Stimulated activated CD4-positive, alpha-beta T cell treated with anti-CD3 and anti-CD28 coated beads, Interleukin-2, amount 100 ng/mL, for 4 hours (primary cell): ENCODE measurements at regions not wholly inside any gene's neighbourhood (a gene's known extent, or its start where the extent isn't known, plus 50 kb on each side); places are given as distances from the start of the nearest gene placed in this dataset.
"Not testable (repeated sequence)": the region's sequence is repeated elsewhere in the genome, so short reads cannot be mapped to it uniquely, and the experiment has no call there.

Experiments
- DNase-seq: peaks from one replicate; pipeline ENCODE4 v3.0.0-alpha.2; 2020; ENCODE audit warnings: low read depth

DNA sequence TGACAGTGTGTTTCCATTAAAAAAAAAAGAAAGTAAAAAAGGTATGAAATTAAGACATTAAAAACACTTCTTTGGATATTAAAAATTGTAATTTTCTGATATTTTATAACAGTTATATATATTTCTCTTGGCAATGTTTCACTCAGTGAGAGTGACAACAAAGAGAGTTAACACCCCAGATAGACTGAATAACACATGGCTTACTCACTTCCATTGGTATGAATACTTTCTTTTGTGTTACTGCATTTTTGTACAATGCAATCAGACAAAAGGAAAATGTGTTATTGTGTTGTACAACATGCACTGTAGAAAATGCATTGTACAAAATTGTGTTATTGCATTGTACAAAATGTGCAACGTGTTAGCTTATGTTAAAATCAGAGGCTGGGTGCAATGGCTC lies 676.6 kb upstream of the AMELY start:
- not testable (repeated sequence) for DNase-seq

- no peak for DNase-seq
Observed at GRCh38 chrY:7562541-7562940, 651.0 kb upstream of the AMELY start.

- no peak for DNase-seq
Observed at GRCh38 chrY:7557675-7558074, 646.1 kb upstream of the AMELY start.

GRCh38 chrY:7555006-7555405 lies 643.5 kb upstream of the AMELY start:
- no peak for DNase-seq

DNA sequence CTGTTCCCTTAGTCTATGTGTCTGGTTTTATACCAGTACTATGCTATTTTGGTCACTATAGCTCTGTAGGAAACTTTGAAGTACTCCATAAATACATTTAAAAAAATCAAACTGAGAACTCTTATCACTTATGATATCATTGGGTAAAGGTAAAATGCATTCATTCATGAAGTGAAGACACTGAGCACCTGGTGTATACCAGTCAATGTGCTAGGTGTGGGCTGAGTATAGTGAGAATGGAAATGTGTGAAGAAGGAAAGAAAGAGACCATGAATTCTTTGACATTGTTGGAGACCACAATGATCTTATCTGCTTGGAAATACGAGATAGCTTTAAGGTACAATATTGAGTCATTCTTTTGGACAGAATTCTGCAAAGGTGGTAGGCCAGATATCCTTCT lies 633.5 kb upstream of the AMELY start:
- DNase-seq = no peak

DNA sequence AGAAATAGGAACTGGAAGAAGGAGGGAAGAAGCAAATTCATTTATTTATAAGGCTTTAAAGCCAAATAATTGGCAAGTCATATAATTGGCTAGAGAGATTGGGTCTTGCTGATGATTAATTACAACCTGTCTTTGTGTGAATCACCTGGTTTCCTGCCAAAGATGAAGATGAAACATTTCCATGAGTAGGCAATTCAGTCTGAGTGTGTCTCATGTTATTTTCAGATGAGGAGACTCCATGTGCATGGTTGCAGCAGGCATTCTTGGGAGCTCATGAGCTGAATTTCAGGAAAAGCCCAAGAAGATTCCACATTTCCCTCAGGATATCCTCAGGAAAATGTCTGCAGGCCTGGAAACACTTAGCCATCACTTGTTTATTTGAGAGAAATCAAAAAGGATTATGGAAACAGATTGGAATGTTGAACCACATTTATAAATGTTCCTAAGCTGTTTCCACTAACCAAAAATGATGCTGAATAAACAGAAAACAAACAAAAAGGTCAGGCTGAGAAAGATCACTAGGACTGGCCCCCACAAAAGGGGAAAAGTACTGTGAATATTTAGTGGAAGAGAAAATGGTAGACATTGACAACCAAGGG lies 632.7 kb upstream of the AMELY start:
- no peak for DNase-seq

DNA sequence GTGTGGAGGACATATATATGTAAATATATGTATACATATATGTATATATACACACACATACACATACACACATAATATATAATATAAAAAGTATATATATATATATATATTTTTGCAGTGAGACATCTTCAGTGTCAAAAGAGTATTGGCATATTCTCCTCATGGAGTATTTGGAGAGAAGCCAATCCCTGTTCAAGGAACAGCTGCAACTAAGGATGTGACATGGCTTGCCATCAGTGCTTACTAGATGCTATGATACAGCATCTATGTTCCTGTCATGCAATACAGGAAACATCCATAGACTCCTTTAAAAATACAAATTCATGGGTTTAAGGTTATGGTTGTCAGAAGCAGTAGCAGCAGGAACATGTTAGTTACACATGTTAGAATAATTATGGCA lies 632.0 kb upstream of the AMELY start:
- DNase-seq = no peak

DNA sequence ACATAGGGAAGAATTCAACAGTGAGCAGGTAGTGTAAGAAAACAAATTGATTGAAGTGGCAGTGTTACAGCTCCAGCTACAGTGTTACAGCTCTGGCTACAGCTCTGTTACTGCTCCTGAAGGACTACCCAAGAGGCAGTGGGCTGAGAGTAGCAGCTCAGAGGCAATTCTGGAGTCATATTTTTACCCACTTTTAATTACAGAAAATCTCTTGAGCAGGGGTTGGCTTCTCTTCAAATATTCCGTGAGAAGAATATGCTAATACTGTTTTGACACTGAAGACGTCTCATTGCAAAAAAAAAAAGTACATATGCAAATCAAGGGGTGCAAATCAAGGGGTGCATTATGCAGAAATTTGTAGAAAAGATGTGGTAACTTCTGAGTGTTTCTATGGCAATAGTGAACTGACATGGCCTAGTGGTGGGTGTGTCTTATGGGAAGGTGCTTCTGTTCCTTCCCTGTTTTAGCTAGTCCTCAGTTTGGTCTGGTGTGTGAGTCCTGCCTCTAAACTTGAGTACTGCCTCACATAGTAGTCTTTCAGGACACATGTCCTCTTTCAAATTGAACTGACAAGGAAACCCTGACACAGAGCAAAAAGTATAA lies 630.8 kb upstream of the AMELY start:
- DNase-seq = no peak

DNA sequence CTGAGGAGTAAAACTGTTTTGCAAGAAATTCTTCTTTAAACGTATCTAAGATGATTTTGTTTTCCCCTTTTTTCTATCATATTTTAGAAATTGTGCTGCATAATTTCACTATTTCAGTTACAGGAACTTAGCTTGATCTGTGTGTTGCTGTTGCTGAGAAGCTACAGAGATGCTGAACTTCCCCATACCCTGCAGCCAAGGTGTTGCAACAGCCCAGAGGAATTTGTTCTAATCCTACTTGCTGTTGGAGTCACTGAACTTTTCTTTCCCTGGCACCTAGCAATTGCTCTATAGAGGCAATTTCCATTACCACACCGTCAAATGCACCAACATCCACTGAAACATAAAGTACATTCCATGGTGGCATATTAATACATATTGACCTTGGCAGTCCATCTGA lies 617.8 kb upstream of the AMELY start:
- no peak for DNase-seq

- not testable (repeated sequence) for DNase-seq
Observed at GRCh38 chrY:7527568-7527967, 616.0 kb upstream of the AMELY start.

DNA sequence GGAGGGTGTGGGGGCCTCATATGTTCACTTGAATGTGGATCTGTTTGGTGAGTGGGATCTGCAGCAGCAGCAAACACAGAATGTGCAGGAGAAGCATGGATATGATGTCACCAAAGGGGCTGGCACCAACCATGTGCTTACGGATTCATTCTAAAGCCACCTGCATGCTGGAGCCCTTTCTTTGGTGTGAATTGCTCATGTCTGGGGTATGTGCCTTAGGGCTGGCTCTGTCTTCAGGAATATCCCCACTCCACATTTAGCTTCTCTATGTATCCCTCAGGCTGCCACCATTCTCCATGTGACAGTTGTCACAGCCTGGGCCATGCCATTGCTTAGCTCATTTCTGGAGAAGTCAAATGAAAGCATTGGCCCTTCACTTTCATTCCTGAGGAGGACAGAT lies 606.8 kb upstream of the AMELY start:
- DNase-seq = no peak

- no peak for DNase-seq
Observed at GRCh38 chrY:7516268-7516667, 604.7 kb upstream of the AMELY start.

DNA sequence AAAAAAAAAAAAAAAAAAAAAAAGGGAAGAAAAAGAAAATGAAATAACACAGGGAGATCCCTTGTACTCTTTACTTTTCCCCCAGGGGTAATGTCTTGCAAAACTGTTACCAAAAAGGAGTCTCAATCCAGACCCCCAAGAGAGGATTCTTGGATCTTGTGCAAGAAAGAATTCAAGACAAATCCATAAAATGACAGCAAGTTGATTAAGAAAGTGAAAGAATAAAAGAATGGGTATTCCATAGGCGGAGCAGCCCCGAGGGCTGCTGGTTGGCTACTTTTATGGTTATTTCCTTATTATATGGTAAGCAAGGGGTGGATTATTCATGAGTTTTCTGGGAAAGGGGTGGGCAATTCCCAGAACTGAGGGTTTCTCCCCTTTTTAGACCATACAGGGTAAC lies 604.3 kb upstream of the AMELY start:
- no peak for DNase-seq

DNA sequence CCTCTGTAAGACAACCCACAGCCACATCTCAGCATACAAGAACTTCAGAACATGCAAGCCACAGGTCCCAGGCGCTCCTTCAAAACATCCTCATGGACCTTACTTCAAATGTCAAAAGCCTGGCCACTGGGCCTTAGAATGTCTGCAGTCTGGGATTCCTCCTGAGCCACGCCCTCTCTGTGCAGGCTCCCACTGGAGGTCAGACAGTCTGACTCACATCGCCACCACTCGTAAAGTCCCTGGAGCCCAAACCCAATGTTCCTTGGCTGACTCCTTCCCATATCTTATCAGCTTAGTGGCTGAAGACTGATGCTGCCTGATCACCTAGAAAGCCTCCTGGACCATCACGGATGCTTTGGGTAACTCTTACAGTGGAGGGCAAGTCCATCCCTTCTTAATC lies 591.3 kb upstream of the AMELY start:
- DNase-seq = no peak

DNA sequence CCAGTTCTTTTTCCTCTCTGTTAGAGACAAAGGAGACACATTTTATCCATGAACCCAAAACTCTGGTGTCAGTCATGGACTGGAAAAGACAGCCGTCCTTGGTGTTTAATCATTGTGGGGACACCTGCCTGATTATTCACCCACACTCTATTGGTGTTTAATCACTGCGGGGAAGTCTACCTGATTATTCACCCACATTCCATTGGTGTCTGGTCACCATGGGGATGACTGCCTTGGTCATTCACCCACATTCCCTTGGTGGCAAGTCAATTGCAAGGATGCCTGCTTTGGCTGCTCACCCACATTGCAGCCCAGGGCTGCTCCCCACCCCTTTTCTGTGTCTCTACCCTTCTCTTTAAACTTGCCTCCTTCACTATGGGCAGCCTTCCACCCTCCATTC lies 589.7 kb upstream of the AMELY start:
- no peak for DNase-seq

DNA sequence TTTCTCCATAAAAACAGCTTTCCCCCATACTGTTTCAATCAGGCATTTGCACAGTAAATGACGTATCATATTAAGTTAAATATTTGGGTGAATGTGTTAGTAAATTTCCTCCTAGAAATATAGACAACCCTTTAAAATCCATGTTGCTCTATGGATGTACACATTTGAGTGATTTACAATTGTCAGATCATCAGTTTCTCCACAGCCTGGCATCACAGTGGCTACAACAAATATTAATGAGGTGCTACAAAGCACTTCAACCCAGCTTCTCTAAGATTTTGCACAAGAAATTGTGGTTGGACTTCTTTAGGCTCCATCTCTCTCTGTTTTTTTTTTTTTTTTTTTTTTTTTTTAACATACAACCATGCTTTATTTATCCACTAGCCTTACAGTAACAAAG lies 584.4 kb upstream of the AMELY start:
- no peak for DNase-seq

DNA sequence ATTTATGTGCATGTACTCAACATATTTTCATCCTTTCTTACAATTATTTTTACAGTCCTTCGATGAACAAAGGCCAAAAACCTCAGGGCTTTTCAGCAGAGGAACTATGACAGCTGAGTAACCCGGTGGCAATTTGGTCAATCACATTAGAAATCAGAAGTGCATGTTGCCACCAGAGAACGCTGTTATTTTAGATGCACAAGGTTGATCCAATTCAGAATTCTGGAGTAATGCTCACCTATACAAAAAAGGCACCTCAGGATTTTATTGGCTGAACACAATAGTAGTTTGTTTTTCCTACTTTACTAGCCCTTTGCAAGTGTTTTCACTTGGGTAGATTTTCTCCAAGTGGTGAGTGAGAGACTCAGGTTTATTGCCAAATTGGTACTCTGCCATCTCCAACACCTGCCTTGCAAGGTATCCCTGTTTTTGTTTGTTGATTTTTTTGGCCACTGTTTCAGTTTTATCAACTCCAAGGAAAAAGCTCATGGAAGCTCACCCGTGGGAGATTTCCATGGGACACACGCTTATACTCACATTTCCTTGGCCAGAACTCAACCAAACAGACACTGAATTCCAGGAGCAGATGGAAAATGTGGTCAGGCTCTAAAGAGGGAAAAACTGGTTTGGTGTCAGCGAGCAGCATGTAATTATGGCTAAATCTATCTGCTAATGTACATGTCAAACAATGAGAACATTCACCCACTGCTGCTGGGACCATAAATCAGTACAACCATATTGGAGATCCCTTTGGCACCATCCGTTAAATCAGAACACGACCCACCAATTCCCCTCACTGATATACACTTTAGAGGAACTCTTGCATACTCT lies 573.1 kb upstream of the AMELY start:
- not testable (repeated sequence) for DNase-seq

GRCh38 chrY:7471976-7472375 lies 560.4 kb upstream of the AMELY start:
- DNase-seq = no peak

DNA sequence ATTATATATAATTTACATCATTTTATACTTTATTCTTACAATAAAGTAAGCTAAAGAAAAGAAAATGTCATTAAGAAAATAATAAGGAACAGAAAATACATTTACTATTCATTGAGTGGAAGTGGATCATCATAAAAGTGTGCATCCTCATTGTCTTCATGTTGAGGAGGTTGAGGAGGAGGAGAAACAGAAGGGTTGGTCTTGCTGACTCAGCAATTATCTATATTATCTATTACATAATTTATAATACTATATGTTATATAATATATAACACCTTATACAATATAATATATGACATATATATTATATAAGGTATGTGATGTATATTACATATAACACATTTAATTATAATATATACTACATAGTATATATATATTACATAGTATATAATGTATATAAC lies 558.5 kb upstream of the AMELY start:
- DNase-seq = no peak

DNA sequence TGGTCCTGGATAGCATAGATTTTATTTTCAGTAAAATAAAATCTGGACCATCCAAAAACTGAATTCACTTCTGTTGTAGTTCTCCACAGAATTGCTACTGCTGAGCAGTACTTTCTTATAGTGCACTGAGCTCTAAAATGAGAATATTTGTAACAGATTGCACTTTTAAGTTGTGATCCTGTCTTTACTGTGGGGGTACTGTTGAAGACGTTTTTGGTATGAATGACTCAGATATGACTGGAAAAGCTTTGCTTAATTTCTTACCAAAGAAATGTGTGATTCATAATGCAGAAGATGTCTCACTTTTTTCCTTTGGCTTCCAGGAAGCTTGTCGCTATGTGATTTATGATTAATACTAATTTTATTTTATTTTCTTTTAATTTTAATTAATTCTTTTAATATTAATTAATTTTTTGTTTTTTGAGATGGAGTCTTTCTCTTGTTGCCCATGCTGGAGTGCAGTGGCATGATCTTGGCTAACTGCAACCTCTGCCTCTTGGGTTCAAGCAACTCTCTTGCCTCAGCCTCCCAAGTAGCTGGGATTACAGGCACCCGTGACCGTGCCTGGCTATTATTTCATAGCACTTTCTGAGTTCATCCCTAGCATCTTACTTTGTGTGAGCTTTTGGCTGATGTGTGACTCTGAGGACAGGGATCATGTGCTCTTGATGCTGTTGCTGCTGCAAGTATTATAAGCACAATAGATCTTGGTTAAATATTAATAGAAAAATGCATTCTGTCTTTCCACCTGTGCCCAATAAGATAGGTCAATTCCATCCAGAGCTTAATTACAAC lies 557.6 kb upstream of the AMELY start:
- no peak for DNase-seq

DNA sequence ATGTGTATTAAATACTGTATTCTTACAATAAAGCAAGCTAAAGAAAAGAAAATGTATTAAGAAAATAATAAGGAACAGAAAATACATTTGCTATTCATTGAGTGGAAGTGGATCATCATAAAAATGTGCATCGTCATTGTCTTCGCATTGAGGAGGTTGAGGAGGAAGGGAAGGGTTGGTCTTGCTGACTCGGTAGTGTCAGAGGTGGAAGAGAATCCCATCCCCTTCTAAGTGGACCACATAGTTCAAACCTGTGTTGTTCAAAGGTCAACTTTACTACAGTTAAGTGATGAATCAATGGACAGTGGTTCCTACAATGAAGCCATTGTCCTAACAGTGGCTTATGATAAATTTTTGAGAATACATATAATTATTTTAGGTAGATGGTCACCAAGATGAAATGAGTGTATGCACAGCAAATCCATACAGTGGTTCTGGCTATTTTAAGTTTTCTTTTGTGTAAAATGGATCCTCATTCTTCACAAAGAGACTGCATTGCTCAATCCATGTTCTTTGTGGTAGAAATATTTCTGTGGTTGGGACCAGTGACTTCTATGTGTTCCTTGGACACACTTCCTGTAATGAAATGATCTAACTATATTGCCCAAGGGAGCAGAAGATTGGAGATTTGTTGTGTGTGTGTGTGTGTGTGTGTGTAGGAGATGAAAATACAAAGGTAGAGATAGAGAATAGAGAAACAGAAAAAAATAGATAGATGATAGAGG lies 556.4 kb upstream of the AMELY start:
- no peak for DNase-seq

DNA sequence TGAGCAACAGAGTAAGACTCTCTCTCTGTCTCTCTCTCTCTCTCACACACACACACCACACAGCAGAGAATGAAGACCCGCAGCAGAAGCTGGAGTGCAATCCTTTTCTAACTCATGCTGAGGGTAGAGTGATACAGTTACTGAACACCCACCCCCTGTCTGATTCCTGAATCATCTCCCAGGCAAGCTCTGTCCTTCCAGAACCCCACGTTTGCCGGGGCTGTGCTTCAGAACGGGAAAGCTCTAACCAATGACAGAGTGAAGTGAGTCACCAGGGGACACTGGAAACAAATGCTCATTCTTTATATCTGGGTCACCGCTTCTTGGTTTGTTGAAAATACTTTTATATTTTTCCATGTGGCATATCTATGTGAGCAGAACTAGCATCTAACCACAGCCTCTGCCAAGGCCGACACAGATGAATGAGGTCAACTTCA lies 553.7 kb upstream of the AMELY start:
- peak; percentile 1 for DNase-seq
